Adrenal gland (tissue), 5 donors: ENCODE measurements at regions not wholly inside any gene's neighbourhood (a gene's known extent, or its start where the extent isn't known, plus 50 kb on each side); places are given as distances from the start of the nearest gene placed in this dataset.

Source experiments
- CTCF ChIP-seq, 6 experiments: fragments of 450-650 bp in 4 of 6; fragments of 200-600 bp in 2 of 6; sonication (generic) in 1 of 6; IDR thresholded peaks; 1 replicate in 5 of 6; 2 replicates in 1 of 6; pipeline versions ENCODE4 v1.5.1 to v1.8.0; 2016 to 2021; ENCODE audit warnings: antibody characterized with exemption in 6 of 6, mild to moderate bottlenecking in 2 of 6, moderate library complexity in 1 of 6
- POLR2A ChIP-seq, 2 donors: fragments of 450-650 bp; IDR thresholded peaks; one replicate each; pipeline ENCODE4 v1.6.1; 2017; ENCODE audit warnings: antibody characterized with exemption in 2 of 2, mild to moderate bottlenecking in 2 of 2, moderate library complexity in 1 of 2
- donor health status: DM: no; HTN: no; CAD: no.

GRCh38 chr15:39285071-39285470, 295.8 kb upstream of the THBS1 start:
- TF ChIP-seq POLR2A (IDR thresholded peaks at IDR 0.05) (no peak), CTCF (IDR thresholded peaks at IDR 0.05) (no peak)
